ENCODE measurements at regions not wholly inside any gene's neighbourhood (a gene's known extent, or its start where the extent isn't known, plus 50 kb on each side); places are given as distances from the start of the nearest gene placed in this dataset.

DNA sequence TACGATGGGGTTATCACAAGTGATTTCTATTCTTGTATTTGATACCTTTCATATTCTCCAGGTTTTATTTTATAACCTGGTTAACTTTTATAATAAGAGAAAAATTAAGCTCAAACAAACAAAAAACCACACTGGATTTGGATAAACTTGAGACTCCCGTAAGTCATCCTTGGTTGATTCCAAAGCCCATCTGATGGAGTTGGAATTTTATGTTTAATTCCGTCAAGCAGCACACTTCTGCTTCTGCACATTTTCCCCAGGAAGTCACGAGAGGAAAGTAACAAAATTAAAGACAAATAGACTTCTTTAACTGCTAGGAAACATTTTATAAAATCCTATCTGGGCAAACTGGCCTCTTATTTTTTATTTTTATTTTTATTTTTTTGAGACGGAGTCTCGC is 207.9 kb downstream of the NXNL2 start:
- TF ChIP-seq, protein P1, sequence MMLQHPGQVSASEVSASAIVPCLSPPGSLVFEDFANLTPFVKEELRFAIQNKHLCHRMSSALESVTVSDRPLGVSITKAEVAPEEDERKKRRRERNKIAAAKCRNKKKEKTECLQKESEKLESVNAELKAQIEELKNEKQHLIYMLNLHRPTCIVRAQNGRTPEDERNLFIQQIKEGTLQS (IDR thresholded peaks at IDR 0.05; ENCODE audit: insufficient read depth, low read depth, low read length), result no peak
- TF ChIP-seq, protein P2, sequence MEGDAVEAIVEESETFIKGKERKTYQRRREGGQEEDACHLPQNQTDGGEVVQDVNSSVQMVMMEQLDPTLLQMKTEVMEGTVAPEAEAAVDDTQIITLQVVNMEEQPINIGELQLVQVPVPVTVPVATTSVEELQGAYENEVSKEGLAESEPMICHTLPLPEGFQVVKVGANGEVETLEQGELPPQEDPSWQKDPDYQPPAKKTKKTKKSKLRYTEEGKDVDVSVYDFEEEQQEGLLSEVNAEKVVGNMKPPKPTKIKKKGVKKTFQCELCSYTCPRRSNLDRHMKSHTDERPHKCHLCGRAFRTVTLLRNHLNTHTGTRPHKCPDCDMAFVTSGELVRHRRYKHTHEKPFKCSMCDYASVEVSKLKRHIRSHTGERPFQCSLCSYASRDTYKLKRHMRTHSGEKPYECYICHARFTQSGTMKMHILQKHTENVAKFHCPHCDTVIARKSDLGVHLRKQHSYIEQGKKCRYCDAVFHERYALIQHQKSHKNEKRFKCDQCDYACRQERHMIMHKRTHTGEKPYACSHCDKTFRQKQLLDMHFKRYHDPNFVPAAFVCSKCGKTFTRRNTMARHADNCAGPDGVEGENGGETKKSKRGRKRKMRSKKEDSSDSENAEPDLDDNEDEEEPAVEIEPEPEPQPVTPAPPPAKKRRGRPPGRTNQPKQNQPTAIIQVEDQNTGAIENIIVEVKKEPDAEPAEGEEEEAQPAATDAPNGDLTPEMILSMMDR (IDR thresholded peaks at IDR 0.05; ENCODE audit: control extremely low read depth in 1 of 3, insufficient read depth in 1 of 3, low read depth in 1 of 3, low read length in 3 of 3), result no peak
- TF ChIP-seq CEBPB (IDR thresholded peaks at IDR 0.05; ENCODE audit: low read depth, low read length), result no peak
- TF ChIP-seq RAD21 (IDR thresholded peaks at IDR 0.05 in 1 of 2, conservative IDR thresholded peaks at IDR 0.05 in 1 of 2; ENCODE audit: low read depth in 2 of 2, low read length in 2 of 2), result no peak
- no peak for TF ChIP-seq MAFK (IDR thresholded peaks at IDR 0.05; ENCODE audit: low read depth, low read length)
- no peak for TF ChIP-seq SP2 (IDR thresholded peaks at IDR 0.05; ENCODE audit: low read length)
- no peak for TF ChIP-seq EP300 (IDR thresholded peaks at IDR 0.05; ENCODE audit: borderline replicate concordance in 1 of 2, low read depth in 2 of 2, low read length in 2 of 2)
- TF ChIP-seq MAX (IDR thresholded peaks at IDR 0.05), result no peak

Measured in H1 (cell line).